Adrenal gland (tissue), 5 donors: ENCODE measurements at regions not wholly inside any gene's neighbourhood (a gene's known extent, or its start where the extent isn't known, plus 50 kb on each side); places are given as distances from the start of the nearest gene placed in this dataset.

Source experiments
- CTCF ChIP-seq, 6 experiments: fragments of 450-650 bp in 4 of 6; fragments of 200-600 bp in 2 of 6; sonication (generic) in 1 of 6; IDR thresholded peaks; 1 replicate in 5 of 6; 2 replicates in 1 of 6; pipeline versions ENCODE4 v1.5.1 to v1.8.0; 2016 to 2021; ENCODE audit warnings: antibody characterized with exemption in 6 of 6, mild to moderate bottlenecking in 2 of 6, moderate library complexity in 1 of 6
- POLR2A ChIP-seq, 2 donors: fragments of 450-650 bp; IDR thresholded peaks; one replicate each; pipeline ENCODE4 v1.6.1; 2017; ENCODE audit warnings: antibody characterized with exemption in 2 of 2, mild to moderate bottlenecking in 2 of 2, moderate library complexity in 1 of 2
- donor health status: DM: no; HTN: no; CAD: no.

GRCh38 chr4:57163530-57164459 is 53.6 kb upstream of the IGFBP7 start:
- TF ChIP-seq CTCF (IDR thresholded peaks at IDR 0.05) (peak; percentile 71 to 90 (median 82)), POLR2A (IDR thresholded peaks at IDR 0.05) (no peak)
